GM12865 (cell line): ENCODE measurements at regions not wholly inside any gene's neighbourhood (a gene's known extent, or its start where the extent isn't known, plus 50 kb on each side); places are given as distances from the start of the nearest gene placed in this dataset.

Experiments
- DNase-seq: peaks from one replicate; pipeline ENCODE4 v3.0.0; 2010; ENCODE audit warnings: low read depth
- H3K4me3 ChIP-seq: 2 replicates; pipeline ENCODE4 v1.5.1; 2011; ENCODE audit warnings: mild to moderate bottlenecking, low read depth, low read length, control low read depth
- TF ChIP-seq, protein P1 (sequence below): IDR thresholded peaks from 2 replicates; pipeline ENCODE4 v1.5.1; 2011; ENCODE audit warnings: low read length, control low read depth, low read depth, inconsistent platforms; ENCODE audit not compliant: insufficient read depth; ENCODE audit errors: missing control alignments

DNA sequence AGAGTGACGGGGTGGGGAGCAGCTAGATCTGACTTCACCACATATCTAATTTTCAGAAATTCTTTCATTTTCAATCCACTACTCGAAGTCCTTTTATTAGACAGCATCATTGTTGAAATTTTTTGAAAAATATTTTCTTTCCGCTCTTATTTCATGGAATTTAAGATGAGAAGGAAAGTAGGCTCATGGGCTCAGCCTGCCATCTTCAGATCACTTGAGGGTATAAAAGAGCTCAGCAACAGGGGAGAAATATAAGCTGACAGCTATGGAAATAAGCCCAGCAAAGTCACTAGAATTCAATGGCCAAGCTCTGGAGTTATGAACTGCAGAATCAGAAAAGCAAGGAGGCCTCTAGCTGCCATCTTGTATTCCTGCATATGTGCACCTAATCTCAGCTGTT is 389.1 kb downstream of the XPNPEP1 start:
- no peak overlapping the region for H3K4me3 ChIP-seq
- no peak for DNase-seq
- TF ChIP-seq, protein P1, sequence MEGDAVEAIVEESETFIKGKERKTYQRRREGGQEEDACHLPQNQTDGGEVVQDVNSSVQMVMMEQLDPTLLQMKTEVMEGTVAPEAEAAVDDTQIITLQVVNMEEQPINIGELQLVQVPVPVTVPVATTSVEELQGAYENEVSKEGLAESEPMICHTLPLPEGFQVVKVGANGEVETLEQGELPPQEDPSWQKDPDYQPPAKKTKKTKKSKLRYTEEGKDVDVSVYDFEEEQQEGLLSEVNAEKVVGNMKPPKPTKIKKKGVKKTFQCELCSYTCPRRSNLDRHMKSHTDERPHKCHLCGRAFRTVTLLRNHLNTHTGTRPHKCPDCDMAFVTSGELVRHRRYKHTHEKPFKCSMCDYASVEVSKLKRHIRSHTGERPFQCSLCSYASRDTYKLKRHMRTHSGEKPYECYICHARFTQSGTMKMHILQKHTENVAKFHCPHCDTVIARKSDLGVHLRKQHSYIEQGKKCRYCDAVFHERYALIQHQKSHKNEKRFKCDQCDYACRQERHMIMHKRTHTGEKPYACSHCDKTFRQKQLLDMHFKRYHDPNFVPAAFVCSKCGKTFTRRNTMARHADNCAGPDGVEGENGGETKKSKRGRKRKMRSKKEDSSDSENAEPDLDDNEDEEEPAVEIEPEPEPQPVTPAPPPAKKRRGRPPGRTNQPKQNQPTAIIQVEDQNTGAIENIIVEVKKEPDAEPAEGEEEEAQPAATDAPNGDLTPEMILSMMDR: no peak

DNA sequence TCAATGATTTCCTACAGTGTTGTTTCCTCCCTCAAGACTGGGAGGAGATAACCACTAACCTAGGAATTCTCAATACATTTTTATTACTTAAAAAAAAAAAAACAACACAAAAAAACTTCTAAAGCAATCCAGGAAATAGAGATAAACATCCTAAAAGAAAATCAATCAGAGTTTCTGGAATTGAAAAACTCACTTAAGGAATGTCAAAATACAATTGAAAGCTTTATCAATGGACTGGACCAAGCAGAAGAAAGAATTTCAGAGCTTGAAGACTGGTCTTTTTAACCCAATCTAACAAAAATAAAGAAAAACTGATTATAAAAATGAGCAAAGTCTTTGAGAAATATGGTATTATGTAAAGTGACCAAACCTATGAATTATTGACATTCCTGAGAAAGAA is 394.1 kb downstream of the XPNPEP1 start:
- TF ChIP-seq, protein P1: no peak
- no peak for DNase-seq
- no peak overlapping the region for H3K4me3 ChIP-seq

DNA sequence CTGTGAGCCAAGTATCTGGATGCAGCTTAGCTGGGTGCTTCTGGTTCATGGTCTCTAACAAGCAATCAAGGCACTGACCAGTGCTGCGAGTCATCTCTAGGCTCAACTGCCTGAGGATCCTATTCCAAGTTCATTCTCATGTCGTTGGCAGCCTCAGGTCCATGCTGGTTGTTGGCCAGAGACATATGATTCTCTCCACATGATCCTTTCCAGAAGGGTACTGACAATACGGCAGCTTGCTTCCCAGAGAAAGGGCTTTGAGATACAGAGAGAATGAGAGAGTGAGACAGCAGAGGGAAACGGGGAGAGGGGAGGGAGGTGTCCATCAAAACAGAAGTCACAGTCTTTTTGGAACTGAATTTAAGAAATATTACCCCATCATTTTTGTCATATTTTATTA is 405.6 kb downstream of the XPNPEP1 start:
- H3K4me3 ChIP-seq: no peak overlapping the region
- TF ChIP-seq, protein P1: no peak
- no peak for DNase-seq

DNA sequence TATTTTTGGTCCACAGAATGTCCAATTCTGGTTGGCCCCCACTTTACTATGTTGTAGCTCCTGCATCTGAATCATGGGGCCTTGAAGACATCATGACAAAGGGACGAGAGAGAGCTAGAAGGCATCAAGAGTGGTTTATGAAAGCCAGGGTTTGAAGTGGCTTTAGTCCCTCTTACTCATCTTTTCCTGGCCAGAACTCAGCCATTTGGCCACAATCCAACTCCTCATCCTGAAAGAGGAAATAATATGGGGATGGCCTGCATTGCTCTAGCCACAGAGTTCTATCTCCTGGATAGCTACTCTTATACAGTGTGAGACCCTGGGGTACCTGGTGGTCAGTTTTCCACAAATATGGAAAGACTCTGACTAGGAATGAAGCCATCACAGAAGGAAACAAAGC is 418.9 kb downstream of the XPNPEP1 start:
- DNase-seq: no peak
- no peak overlapping the region for H3K4me3 ChIP-seq
- TF ChIP-seq, protein P1: no peak

DNA sequence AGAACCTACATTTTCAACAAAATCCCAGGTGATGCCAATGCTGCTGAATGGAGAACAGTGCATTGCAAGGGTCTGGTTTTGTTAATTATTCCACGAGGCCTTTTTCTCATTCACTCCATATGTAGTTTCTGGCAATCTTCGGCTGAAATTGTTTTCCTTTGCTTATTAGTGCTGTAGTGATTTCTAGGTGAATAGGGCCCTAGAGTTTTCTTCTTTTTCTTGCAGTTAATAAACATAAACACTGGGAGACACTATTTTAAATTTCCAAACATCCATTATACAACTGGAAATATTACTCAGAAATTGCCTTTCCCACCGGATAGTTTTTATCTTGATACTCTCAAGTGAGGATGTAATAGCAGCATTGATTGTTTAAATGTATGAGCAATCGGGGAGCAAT is 435.6 kb downstream of the XPNPEP1 start:
- no peak for DNase-seq
- TF ChIP-seq, protein P1: no peak
- no peak overlapping the region for H3K4me3 ChIP-seq

DNA sequence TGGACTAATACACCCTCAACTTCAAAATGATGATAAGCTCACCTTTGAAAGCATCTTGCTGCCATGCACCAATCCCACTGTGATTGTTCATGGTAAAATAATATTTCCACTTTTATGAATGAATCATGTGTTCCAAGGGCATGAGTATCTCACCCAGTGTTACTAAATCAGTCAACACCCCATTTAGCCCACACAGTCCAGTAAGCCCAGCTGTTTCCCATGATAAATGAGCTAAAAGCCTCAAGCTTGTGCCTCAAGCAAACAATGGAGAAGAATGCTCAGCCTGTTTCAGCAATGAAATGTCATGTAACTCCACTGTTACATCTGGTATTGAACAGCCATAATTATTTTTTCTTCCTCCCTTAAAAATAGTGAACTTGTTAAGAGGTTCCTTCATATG is 442.5 kb downstream of the XPNPEP1 start:
- no peak overlapping the region for H3K4me3 ChIP-seq
- no peak for DNase-seq
- TF ChIP-seq, protein P1: no peak

DNA sequence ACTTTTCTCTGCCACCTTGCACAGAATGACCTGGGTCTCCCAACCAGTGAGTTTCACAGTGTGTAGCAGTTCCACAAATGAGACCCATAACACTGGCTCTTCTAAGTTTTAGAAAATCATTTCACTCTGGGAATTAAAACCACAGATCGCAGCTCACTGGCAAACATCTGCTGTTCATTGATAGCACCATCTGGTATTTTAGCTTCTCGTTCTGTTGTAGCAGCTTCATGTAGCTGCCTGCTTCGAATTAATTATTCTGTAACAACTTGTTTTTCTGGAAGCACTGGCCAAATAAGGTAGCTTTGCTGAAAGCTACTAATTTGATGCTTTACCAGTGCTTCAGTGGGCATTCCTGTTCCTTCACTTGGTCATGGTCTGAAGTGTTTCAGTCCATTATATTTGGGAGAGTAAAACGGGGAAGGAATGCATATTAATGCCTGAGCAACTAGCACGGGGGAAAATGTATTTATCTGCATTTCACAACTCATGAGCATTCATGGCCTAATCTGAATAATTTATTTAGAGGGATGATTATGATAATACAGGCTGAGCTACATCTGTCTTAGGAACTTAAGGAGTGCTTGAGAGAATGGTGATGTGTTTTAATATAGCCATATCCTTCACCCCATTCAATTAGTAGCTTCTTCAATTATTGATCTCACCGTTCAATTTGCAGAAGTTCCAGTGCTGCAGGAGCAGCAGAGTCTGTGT is 447.4 kb downstream of the XPNPEP1 start:
- H3K4me3 ChIP-seq: no peak overlapping the region
- no peak for DNase-seq
- TF ChIP-seq, protein P1: no peak
